Islet precursor cell (in vitro differentiated cells): ENCODE measurements at regions not wholly inside any gene's neighbourhood (a gene's known extent, or its start where the extent isn't known, plus 50 kb on each side); places are given as distances from the start of the nearest gene placed in this dataset.

Experiments used
- DNase-seq: peaks from one replicate; pipeline ENCODE4 v3.0.0-alpha.2; 2018

DNA sequence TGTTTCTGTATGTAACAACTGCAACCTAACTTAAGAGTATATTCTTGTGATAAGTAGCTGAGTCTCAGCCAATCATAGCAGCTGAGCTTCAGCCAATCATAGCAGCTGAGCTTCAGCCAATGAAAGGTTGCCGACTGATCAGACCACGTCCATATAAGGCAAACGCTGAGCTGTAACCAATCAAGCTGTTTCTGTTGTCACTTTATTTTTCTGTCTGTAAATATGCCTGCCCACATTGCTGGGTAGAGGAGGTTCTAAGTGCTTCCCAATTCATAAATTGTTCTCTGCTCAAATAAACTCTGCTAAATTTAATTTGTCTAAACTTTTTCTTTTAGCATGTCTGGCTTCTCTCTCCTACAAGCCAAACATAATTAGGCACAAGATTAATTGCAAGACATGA, 231.5 kb upstream of the TCF4 start:
- DNase-seq = no peak

DNA sequence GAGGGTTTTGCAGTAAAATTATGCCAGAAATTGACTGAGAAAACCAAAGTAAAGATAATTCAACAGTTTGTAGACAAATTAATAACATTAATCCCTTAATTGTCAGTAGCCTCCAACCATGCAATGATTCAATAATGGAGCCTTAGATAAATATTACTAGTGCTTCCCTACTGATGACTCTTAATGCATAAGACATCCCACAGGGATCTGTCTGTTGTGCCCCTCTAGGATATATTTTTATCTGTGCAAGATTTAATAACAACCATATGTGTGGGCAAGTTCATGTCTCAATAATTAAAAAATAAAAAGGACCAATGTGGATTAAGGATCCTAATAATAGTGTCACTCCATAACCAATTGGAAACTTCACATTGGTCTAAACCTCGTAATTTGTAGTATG, 230.3 kb upstream of the TCF4 start:
- DNase-seq = no peak

DNA sequence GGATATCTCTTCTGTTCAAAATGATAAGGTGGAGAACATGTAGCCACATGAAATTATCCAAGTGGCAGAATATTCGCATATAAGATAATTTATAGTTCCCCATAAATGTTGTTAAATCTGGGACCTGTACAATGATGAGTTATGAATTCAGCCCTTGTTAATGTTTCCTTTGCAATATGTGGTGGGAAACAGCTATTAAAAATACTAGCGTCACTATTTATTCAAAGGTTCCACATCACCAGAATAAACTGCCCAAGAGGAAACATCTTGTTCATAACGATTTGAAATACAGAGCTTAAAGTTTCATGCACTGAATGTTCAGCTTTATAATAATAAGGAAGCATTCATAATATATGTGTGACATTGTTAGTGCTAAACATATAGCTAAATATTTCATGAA, 223.9 kb upstream of the TCF4 start:
- no peak for DNase-seq

DNA sequence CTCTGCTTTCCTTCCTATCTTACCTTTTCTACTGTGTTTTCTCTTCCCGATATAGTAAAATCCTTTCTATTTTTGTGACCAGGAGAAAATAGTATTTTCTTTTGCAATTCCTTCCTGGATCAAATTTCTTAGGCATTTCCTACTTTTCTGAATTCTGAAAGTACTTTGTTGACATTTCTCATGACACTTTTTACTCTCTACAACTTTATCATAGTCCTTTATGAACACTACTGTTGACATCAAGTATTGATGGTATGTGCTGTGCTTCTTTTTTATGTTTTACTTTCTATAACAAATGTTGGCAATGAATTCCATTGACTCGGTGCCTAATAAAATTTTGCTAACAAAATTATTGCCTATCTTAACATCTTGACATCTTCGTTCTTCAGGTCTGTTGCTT, 217.7 kb upstream of the TCF4 start:
- no peak for DNase-seq

DNA sequence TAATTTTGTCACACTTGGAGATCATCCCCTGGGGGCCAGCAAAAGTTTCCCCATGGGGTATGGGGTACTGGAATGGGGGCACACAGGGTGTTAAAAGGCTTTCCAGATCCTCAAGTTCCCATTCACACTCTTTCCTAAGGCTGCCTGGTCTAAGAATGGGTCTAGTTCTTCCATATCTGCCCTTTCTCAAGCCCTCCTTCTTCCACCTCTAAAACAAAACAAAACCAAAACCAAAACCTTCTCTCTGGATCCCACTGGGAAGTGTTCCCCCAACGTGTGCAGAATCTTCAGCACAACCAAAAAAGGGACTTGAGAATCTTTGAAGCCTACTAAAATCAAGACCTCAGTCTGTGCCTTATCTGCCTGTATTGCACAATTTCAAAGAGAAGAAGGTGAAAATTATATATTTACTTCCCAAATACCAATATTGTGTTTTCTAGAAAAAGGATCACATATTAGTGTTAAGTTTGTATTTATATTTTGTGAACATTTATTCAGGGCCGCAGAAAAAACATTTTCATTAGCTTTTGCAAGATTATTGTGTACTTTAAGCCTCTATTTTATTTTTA, 207.2 kb upstream of the TCF4 start:
- DNase-seq = no peak

DNA sequence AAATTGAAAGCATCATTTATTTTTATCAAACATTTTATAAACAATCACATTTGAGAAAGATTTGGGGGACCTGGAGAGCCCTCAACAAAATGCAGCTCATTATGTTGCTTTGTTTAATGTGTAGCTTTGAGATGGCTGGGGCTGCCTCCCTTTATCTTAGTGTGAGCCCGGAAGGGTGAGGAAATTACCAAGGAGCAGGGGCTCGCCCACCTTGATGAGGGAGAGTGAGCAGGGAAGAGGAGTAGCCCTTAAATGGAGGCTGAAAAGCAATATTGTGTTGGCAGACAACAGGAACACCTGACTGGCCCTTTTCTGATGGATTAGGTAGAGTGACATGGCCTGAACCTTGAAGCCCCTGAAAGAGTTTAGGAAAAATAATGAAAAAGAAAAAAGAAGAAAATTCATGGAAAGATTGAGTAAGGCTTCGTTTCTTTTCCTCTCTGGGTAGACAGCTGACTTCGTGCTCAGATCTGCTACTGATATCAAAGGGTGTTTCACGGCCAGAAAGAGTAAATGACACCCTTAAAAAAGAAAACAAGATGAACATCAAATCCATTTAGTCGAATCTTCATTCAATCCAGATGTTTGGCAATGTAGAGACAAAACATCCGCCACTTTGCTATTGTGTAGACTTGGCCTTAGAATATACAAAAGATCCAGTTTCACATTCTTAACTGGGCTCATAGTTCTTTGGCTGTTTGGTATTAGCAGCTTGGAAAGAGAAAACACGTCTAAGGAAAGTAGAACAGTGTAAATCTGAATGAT, 206.5 kb upstream of the TCF4 start:
- DNase-seq = no peak

DNA sequence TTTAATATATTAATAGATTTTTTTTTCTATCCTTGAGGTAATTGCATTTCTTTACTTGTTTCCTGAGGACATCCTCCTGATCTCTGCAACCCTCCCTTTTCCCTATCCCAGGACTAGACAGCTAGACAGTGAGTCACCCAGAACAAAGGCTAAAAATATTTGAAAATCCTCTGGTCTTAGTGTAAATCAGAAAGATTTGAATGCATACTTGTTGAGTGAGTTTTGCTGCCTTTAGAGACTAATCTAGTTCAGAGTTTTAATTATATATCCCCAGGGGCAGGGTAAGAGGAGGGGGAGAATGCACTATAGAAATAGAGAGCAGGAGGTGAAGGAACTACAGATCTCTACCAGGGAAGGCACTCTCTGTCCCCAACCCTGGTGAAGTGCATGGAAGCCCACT, 202.3 kb upstream of the TCF4 start:
- DNase-seq = peak; percentile 75

DNA sequence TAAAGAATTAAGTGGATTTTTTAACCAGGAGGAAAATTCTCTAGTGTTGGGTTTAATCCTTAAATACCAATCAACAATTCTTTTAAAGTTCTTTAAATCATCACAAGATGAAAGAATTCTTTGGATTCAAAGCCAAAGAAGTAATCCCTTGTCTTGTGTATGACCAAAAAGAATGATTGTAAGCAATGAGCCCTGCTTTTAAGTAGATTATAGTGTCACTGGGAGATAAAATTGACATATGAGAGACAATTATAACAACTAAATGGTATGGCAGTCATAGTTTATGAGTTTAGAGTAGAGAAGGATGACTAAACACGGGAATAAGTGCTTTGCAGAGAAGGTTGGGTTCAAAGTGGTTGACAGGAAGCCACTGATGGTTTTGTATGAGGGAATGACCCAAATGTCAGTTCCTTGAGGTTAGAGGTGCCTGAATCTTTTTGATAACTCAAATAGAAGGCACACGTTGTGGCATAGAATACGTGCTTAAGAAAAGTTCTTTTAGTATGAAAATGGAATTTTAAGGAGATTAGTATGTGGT, 199.6 kb upstream of the TCF4 start:
- DNase-seq = no peak

DNA sequence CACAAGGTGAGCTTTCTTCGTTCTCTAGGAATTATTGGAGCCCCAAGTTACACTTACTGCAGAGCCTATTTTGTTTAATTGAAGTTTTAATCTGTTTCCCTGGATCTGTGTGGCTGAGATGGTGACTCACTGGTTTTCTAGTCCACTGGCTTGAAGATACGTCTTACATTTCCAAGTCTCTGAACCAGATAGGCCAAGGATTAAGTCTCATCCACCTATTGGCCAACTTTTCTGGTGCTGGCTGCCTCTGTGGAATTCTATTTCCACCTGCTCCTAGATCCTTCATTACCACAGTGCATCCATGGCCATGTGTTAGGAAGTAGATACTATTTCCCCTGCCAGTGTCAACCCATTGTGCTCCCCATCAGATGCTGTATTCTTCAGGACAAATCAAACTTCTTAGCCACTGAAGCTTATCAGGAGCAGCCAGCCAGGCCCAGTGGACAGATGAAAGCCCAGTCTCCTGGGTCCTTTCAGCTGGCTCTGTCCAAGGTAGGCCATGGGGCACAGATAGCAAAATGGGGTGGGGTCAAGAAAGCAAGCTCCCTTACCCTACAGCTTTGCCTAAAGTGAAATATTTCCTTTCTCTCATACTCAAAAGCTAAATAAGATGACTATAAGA, 198.8 kb upstream of the TCF4 start:
- DNase-seq = no peak

DNA sequence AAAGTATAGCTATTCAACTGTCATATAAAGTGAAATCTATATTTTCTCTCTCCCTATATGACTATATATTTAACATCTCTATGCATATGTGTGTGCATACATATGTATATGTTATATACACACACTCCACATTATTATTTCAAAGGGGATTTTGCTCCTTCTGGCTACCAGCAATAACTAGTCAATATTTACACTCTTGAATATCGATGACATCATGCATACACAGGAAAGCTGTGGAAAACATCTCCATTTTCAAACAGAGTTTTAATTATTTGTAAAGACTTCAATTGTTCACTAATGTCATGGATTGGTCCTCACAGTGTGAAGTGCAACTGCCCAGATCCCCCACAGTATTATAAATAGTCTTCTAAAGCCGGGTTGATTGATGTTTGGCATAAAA, 195.9 kb upstream of the TCF4 start:
- DNase-seq = no peak

DNA sequence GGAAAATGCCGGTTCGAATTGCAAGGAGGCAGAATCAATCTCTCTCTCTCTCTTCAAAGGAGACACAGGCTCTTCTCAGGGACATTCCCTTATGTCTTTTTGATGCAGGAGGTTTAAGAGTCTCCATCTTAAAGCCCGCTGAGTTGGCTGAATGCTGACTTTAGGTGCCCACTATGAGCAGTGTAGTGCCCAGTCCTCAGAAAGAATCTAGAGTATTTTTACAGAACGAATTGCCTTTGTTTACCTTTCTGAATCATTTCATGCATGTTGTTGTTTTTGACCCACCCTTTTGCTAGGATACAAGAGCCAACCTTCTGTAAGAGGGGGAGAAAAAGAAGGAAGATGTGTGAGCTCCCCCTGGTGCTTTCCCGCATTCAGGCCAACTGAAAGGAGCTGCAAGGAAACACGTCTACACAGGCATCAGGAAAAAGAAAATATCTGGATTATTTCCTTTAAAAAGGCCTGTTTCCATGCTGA, 193.5 kb upstream of the TCF4 start:
- DNase-seq = peak; percentile 85

DNA sequence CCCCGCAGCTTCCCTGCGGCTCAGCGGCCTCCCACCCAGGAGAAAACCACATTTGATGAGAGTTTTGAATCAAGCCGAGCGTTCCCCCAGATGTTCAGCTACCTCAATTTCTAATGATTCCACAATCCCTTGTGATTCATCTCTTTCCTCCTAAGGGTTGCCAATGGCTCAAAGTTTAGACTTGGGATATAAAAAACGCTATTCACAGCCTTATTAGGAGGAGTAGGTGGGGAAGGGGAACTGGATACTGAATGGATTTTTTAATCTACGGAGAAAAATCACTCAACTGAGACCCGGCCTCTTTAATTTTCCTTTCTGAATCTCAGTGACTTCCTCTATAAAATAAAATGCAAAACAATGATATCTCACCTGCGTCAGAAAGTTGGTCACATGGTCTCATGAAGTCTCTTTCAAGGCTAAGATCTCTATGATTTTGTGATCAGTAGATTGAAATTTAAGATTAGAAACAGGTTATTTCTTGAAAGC, 192.6 kb upstream of the TCF4 start:
- DNase-seq = no peak

DNA sequence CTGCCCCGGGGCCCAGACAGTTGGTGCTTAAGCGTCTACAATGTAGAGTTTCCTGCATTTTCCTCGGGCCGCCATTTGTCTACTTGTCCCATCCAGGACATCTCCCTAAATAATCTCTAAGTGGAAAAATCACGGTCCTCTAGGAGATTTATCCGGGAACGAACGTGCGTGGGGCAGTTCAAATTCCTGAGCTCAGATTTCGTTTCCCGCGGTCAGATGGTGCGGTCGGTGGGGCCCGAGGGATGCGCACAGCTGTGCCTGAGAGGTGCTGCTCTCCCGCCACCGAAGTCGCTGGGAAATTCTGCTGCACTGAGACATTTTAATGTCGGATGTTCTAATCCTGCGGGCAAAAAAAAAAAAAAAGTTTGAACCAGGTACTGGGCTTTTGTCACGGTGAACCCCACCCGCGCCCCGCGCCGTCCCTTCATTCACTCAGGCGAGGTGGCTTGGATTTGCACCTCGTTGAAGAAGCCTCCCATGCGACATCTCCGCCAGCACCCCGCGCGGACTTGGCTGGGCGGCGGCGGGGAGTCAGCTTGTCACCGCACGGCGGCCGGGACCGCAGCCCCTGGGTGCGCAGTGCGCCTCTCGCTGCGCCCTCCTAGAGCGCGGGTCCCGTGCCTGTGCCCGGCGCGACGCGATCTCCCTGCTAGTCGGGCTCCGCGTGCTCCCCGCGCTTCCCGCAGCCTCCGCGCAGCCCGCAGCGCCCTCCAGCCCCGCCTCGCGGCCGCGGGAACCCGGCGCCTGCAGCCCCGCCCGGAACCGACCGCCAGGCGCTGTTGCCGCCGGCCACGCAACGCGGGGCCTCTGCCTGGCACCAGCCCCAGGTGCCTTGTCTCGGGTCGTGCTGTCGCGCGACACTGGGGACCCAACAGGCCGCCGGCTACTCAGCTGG, 191.9 kb upstream of the TCF4 start:
- DNase-seq = peak; percentile 79

DNA sequence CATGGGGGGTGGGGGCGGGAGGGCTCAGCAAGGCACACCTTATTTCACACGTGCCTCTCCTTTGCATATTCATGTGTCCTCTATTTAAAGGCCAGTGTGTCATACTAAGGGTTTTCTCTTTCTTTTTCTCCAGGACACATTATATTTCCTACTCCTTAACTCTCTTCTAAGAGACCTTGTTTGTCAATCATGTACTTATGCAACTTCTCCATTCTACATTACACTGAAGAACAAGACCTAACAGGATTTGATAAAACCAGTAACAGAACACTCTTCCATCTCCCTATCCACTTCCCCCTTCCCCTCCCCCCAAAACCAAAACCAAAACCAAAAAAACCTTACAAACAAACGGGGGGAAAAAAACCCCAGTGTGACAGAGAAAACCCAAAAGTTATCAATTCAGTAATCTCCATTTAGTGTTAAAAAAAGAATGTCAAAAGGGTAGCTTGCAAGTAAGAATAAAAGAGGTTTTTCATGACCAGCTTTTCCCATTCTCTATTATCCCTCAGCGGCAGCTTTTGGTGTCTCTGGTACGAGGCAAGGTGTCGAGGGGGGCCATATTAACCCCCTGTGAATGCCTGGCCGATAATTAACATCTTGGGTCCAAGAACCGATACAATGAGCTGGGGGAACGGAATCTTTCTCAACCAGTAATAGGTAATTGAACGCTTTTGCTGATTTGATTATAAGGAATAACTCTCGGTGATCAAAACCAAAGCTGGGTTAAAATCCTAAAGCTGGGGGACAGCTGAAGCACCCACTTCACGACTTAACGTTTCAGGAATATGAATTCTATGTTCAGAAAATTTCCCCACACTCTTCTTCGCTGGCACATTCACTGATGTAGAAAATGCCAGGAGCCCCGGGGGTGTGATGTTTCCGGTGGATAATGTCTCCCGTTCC, 191.0 kb upstream of the TCF4 start:
- no peak for DNase-seq

DNA sequence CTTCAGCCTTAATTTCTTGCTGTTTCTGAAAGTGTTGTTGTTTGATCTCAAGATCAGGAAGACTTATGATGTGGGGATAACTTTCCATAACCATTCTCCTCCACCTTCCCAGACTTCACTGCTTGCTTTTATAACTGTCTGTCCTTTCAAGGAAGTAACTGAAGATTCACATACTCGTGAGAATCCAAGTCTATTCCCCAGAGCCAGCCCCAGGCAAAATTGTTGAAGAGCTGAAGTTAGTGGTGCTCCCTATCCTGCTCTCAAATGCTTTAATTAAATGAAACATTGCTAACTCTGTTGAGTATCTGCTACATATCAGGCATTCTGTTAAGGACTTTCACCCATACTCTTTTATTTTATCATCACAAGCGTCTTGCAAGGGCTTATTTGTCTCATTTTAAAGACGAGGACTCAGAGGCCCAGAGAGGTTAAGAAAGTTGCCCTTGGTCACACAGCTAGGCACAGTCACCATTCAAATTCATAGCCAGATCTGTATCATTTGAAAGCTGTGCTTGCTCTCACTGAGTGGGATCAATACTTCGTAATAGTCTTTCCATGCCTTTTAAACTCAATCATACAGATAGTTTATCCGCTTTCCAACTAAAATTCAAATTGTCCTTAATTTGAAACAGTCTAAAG, 189.8 kb upstream of the TCF4 start:
- DNase-seq = no peak

DNA sequence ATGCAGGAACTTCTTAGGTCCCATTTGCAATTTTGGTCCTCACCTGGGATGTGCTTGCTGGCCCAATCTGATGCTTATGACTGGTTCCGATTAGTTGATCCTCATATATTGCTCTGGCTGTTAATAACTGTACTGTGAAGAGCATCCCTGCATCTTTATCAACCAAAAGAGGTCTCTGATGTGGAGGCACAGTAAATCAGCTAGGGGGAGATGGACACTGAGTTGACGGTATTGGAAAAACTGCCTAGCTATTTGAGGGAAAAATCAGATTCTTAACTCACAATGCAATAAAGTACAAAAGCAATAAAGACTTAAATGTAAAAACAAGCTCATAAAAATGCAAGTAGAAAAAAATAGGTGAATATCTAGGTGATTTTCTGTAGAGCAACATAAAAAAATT, 188.0 kb upstream of the TCF4 start:
- no peak for DNase-seq

DNA sequence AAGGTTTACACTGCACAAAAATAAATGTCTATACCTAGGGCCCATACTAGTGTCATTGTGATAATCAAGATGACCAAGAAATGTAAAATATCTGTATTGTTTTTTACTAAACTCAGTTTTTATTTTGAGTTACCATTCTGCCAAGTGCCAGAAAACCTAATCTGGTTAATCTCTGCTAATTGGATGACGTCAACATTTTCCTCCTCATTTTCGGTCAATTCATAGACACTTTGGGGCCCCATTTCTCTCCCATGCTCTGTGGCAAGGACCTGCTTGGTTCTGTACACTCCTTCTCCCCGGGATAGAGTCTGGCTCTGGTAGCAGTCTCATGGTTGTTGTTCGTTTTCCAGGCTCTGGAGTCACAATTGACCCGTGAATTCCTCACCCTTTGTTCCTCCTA, 186.5 kb upstream of the TCF4 start:
- DNase-seq = no peak

DNA sequence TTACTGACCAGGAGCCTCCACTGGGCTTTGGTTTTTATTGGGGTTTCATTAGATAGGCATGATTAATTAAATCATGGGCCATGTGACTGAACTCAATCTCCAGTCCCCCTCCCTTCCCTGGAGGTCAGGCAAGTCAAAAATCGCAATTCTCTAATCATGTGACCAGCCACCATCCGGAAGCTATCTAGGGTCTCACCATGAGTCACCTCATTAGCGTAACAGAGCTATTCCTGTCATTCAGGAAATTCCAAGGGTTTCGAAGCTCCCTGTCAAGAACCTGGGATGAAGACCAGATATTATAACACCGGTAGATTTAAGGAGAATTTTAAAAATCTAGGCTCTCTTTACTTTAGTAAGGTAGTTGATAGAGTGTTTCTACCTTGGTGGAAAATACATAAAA, 180.3 kb upstream of the TCF4 start:
- DNase-seq = peak; percentile 88

DNA sequence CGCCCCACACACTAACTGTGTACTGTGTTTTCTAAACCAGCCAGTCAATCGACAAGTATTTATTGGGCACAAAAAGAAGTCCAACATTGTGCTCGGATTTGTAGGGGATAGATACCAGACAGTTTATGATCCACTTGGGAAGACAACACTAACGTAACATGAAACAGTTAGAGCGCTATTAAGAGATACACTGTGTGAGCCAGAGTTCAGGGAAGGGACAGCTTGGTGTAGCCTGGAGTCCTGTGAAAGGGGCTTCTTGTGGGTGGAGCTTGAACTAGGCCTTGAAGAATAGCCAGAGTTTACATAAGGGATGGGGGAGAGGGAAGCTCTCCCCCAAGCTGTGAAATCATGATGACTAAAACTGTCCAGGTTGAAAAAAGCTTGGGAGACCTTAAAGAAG, 176.4 kb upstream of the TCF4 start:
- peak; percentile 65 for DNase-seq

DNA sequence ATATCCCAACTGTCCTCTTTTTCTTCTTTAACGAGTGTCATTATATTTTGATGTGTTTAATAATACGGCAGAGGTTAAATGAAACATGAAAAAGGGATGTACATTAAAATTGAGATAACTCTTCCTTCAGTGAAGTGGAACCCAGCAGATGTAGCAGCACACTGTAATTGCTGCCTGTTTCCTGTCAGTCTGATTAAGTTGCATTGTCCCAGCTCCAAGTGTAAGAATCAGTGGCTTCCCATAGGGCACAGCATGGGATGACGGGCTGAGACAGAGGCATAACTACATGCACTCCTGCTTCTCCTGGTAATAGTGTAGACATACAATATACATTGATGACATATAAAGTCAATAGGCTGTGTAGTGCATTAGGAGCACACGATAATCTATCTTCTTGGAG, 175.8 kb upstream of the TCF4 start:
- DNase-seq = peak; percentile 63

DNA sequence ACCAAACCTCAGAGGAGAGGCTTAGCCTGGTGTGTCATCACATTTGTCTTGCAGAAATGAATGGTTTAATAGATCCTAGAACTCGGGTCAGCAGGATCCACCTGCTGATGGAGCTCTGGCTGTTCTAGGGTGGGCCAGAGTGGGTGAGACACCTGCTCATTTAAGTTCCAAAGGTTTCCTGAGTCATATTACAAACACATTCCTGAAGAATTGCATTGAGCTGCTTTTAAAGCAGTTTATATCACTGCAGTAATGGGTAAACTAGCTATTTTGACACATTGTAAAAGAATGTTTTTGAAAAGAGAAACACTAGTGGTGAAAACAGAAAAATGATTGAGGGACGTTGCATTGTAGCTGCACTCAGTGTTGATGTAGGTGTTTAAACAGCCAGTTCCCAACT, 175.3 kb upstream of the TCF4 start:
- DNase-seq = peak; percentile 88
